HG03439 (cell line): ENCODE measurements at regions not wholly inside any gene's neighbourhood (a gene's known extent, or its start where the extent isn't known, plus 50 kb on each side); places are given as distances from the start of the nearest gene placed in this dataset.
"Not testable (repeated sequence)": the region's sequence is repeated elsewhere in the genome, so short reads cannot be mapped to it uniquely, and the experiment has no call there.

Experiments
- ATAC-seq: cut with Tn5 transposase; IDR thresholded peaks from one replicate; pipeline ENCODE4 v1.9.1; 2021; ENCODE audit warnings: mild to moderate bottlenecking, moderate library complexity; ENCODE audit not compliant: unreplicated experiment

DNA sequence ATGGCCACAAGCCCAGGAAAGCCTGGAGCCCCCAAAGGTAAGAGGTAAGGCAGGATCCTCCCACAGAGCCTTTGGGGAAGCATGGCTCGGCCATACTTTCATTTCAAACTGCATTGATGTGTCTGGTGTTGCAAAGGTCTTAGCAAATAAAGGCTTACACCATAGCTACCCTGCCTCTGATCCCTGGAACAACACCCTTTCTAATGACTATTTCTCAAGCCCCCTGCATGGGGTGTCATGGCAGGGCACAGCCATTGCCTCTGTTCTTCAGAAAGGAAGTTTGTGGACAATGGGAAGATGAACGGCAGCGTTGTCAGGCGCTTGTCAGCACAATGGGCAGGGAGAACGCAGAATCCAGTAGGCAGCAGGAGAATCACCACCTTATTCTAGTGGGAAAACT is 435.0 kb upstream of the SMIM21 start:
- no peak for ATAC-seq

- no peak for ATAC-seq
These were observed 432.7 kb upstream of the SMIM21 start for GRCh38 chr18:75860166-75860565.

GRCh38 chr18:75859533-75859932 is 432.0 kb upstream of the SMIM21 start:
- ATAC-seq = no peak

GRCh38 chr18:75858754-75859153 is 431.3 kb upstream of the SMIM21 start:
- ATAC-seq = no peak

DNA sequence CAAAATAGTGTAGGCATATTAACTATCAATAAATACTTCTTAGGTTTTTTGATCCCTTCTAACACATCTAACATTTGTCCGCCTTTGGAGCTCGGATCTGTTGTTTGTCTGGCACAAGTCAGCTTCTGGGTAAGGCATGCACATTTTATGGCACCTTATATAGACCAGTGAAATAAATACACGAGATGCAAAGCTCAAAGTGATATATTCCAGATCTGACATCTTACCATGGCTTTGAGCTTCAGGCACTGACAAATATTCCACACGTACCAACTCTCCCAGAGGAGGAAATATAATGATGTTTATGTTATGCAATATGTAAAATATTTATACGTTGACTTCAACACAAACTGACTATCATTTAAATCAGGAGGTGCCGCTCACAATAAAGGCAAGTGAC is 430.1 kb upstream of the SMIM21 start:
- no peak for ATAC-seq

DNA sequence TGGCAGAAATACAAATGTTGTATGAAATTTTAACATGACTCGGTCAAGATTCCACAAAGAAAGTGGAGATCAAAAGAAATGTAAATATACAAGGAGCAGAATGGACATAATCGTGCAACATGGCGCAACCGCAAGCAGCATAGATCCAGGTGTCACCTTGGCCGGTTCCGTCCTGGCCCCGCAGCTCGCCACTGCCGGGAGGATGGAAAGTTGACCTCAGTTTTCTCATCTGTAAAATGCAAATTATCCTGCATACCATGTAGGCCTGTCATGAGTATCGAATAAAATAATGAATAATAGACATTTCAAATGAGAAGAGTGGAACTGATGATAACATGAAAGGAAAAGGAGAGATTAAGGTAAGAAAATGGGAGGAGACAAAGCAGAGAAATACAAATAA is 427.3 kb upstream of the SMIM21 start:
- ATAC-seq = no peak

GRCh38 chr18:75854174-75854573 is 426.7 kb upstream of the SMIM21 start:
- ATAC-seq = no peak

GRCh38 chr18:75846321-75846720 is 418.8 kb upstream of the SMIM21 start:
- ATAC-seq = no peak

- no peak for ATAC-seq
These were observed 417.9 kb upstream of the SMIM21 start for GRCh38 chr18:75845413-75845812.

DNA sequence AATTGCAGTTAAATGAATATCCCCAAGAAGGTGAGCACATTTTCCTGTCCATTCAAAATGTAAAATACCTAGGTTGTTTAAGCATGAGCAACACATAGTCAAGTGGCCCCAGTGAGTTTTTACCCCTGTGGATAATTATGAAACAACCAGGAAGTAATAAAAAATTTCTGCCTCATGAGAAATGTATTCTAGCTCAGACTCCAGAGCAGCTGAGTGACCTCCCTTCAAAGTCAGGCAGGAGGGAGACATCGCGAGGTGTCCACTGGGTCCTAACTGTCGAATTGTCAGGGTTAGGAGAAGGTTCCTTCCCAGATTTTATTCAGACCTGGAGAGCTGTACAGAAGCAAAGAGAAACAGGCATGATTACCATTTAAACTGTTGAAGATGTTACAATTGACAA is 416.6 kb upstream of the SMIM21 start:
- ATAC-seq = no peak

DNA sequence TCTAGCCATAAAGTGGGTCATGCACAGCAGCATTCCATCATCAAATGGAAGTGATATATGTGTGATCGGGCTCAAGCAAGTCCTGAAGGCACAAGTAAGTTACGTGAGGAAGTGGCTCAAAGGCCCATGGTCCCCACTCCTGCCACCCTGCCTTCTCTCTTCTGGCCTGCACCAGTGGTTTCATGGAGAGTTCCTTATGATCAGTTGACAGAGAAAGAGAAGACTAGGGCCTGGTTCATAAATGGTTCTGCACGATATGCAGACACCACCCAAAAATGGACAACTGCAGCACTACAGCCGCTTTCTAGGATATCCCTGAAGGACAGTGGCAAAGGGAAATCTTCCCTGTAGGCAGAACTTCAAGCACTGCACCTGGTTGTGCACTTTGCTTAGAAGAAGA is 412.6 kb upstream of the SMIM21 start:
- ATAC-seq = no peak

GRCh38 chr18:75839686-75840085 is 412.2 kb upstream of the SMIM21 start:
- ATAC-seq = not testable (repeated sequence)

DNA sequence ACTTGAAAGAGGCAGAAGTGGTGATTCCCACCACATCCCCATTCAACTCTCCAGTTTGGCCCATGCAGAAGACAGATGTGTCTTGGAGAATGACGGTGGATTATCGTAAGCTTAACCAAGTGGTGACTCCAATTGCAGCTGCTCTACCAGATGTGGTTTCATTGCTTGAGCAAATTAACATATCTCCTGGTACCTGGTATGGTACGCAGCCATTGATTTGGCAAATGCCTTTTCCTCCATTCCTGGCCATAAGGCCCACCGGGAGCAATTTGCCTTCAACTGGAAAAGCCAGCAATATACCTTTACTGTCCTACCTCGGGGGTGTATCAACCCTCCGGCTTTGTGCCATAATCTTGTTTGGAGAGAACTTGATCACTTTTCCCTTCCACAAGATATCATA is 411.5 kb upstream of the SMIM21 start:
- ATAC-seq = no peak

GRCh38 chr18:75837316-75837715 is 409.8 kb upstream of the SMIM21 start:
- ATAC-seq = no peak

DNA sequence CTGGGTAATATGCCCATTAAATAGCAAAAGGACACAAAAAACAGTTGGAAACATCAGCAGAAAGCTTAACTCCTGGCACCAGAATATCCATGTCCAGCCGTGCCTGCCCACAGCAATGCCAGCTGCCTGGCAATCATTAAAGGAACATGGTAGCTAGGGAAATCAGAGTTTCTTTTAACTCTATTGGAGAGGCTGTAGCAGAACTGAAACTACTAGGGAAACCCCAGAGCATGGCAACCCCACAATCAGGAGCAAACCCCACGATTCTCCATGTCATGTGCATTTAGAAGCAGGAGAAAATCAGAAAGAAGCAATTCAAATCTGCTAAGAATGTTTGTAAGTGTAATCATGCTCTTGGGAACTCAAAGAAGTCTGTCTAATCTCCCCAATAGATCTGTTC is 409.0 kb upstream of the SMIM21 start:
- no peak for ATAC-seq

DNA sequence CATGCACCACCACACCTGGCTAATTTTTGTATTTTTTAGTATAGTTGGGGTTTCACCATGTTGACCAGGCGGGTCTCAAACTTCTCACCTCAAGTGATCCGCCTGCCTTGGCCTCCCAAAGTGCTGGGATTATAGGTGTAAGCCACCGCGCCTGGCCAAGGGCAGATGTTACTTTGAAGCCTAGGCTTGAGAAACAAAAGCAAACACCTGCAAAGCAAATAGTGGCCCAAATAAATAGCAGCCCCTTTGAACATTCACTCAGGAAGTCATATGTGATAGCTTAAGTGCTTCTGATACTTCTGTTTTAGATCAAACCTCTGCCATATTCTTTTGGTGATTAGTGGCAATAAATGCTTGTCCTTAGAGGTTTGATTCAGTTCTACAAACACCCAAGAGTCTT is 404.5 kb upstream of the SMIM21 start:
- no peak for ATAC-seq

DNA sequence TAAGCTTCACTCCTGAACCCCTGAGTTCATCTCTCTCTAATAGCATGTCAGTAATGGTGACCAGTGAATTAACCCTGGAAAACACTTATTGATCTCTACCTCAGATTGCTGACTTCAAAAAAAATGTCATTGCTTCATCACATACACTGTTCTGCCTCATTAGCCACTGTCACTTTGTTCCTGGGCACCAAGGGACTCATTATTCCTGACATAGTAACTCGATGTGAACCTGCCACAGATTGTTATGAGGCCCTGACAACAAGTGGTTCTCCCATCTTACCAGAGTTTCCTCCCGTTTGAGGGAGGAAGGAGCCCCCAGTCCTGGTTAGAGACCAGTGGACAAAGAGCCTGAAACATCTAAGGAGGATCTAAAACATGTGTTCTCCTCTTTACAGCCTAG is 403.3 kb upstream of the SMIM21 start:
- ATAC-seq = no peak

- no peak for ATAC-seq
These were observed 401.6 kb upstream of the SMIM21 start for GRCh38 chr18:75829091-75829490.

- no peak for ATAC-seq
These were observed 400.9 kb upstream of the SMIM21 start for GRCh38 chr18:75828379-75828778.

DNA sequence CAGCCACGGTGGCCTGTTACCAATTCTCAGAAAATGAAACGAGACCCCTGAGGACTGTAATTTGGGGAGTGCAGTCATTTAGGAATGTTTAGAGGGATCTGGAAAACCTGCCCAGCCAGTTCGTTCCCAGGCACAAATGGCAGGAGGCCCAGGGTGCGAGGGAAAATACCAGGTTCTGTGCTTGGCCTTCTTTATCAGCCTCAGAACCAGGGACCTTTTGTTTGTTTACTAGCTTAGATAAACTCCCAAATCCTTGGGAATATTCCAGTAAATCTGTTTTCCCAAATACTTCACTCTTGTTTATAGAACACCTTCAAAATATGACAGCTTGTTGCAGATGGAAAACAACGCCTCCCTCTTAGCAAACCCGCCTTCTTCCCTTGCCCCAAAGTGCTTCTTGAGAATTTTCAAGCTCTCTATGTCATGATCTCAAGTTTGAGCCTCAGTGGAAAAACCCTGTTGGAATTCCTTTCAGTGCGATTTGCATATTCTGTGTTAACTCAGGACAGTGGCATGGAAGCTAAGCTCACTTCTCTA is 400.3 kb upstream of the SMIM21 start:
- no peak for ATAC-seq

DNA sequence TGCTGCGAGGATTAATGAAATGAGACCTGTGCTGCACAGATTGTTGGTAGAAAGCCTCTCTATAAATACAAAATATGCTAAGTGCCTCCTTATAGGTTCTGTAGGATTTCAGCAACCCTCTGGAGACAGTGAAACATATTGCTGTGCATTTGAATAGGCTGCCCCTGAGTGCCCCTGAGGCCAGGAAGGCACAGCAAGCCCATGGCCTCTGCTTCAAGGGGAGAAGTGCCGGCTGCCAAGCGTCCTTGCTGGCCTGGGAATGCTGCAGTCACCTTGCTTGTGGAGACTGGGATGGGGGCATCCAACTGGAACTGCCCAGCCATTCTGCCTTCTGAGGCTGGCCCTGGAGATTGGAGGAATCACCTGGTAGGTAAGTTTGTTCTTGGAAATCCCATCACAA is 397.2 kb upstream of the SMIM21 start:
- no peak for ATAC-seq

DNA sequence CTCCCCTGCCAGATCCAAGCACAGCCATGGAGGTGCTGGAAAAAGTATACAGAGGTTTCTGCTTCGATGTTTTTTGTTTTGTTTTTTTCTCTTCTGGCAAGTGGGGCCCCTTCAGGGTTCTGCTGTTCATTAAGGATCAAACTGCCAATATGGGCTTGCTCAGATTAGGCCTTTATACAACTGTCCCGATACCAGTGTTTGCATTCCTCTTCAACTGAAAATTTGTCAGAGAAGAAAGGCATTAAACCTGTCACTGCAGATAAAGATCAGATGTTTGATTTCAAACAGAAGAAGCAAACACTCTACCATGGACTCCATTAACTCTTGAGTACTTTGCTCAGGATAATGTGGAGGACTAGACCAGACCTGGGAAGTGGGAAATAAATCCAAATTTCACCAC is 396.0 kb upstream of the SMIM21 start:
- no peak for ATAC-seq

GRCh38 chr18:75818383-75818782 is 390.9 kb upstream of the SMIM21 start:
- ATAC-seq = no peak

DNA sequence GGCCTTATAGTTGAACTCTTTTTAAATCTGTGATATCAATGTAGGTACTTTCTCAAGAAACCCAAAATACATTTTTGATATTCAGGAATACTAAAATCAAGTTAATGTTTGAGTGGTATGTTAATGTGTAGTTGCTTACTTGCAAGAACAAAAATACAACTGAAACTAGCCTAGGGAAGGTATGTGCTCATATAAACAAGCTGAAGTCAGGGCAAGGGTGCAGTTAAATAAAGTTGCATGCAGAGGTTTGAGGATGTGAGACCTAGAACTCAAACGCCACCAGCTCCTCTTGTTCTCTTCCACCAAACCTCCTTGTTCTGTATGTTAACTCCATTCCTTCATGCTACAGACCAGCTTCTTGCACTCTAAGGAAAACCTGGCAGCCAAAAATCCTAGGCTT is 388.3 kb upstream of the SMIM21 start:
- no peak for ATAC-seq
